ENCODE measurements at regions not wholly inside any gene's neighbourhood (a gene's known extent, or its start where the extent isn't known, plus 50 kb on each side); places are given as distances from the start of the nearest gene placed in this dataset.

- no peak for TF ChIP-seq CTCF (IDR thresholded peaks at IDR 0.05)
- no peak for TF ChIP-seq EP300 (IDR thresholded peaks at IDR 0.05)
Measured at GRCh38 chr7:1311406-1312135, 78.9 kb downstream of the UNCX start.
